ENCODE measurements at regions not wholly inside any gene's neighbourhood (a gene's known extent, or its start where the extent isn't known, plus 50 kb on each side); places are given as distances from the start of the nearest gene placed in this dataset.

DNA sequence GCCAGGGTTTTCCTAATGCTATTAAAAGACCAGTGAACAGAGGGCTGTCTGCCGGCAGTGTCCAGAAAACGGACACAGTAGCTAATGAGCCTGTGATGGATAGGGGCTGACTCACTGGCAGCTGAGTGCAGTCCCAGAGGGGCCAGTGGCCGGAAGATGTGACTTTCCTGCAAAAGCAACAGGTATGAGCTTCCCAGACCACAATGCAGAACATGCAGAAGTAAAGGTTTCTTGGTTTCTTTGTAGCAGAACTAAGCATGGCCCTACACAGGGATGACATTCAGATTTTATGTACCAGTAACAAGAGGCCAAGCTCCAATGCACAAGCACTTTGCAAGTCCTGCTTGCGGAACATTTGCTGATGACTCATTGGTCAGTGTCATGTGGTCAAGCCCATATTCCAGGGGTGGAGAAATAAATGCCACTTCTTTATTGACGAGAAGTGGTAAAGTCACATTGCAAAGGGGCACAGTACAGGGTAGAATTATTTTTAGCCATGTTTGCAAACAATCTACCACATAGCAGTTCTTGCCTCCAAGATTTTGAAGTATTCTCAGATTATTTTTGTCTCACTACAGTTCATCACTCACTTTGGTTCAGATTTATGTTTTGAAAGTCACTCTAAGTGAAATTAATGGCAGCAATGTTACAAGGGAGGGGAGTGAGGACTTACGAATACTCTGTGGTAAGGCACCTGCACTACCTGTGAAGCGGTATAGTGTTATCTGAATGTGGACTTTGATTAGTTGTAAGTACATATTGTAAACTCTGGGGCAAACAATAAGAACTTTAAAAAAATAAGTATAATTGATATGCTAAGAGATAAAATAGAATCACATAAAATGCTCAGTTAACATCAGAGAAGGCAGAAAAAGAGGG is 263.3 kb downstream of the ABHD5 start:
- no peak for DNase-seq

DNA sequence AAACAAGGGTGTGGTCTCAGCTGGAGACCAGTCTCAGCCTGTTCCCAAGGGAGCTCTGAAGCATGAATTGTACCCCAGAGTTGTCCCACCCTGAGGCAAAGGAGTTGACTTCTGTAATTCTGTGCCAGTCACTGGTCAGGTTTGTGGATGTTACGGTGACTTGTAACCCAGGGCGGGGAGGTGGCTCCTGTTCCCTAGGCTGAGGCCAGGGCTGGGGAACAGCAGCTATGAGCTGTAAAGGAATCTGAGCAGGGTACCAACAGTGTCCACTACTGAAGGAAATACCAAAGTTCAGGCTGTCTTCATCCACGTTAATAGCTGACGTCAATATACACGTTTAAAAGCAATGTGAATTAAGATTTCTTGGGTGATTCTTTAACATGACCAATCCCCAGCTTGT is 266.2 kb downstream of the ABHD5 start:
- no peak for DNase-seq

DNA sequence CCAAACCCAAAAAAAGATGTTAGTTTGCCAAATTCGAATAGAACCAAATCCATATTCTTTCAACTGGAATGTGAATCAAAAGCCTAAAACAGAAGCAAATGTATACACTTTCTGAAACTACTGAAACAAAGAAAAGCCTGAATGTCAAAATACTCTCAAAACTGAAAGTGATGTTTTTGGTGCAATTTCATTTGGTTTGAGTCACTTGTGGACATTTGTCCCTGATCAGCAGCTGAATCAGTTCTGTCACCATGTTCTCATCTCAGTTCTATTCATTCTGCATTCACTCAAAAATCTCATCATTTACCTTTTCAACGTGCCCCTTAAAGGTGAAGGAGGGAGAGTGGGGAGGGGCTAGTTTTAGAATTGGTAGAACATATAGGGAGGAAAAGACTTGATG is 266.8 kb downstream of the ABHD5 start:
- DNase-seq = no peak

DNA sequence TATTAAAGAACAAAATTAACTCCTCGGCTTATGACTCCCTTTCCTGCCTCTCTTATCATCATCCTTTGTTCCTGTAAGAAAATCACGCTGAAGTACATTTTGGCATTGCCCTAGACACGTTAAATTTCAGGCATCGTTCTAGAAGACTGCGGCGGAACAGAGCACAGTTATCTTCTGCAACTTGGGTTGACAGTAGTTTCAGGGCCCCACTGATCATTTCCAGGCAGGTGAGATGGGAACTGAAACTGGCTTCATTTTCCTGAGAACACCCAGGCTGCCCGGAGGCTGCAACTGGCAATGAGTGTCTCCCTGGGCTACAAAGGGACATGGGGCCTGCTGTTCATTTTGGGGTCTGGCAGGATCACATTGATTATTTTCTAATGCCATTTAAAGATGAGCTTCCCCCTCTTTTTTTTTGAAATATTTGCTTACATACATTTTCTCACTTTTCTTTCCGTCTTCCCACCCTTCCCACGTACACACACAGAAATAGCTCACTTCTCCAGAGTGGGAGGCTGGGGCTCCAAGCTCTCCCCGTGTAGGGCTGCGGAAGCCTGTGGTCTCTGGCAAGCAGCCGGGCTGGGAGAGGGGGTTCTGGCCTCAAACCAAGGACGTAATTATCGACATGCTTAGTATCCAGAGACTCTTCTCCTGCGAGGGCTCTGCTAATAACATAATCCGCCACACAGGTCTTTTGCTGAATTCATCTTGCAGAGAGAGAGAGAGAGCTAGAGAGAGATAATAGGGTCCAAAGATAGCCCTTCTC is 267.4 kb downstream of the ABHD5 start:
- no peak for DNase-seq

DNA sequence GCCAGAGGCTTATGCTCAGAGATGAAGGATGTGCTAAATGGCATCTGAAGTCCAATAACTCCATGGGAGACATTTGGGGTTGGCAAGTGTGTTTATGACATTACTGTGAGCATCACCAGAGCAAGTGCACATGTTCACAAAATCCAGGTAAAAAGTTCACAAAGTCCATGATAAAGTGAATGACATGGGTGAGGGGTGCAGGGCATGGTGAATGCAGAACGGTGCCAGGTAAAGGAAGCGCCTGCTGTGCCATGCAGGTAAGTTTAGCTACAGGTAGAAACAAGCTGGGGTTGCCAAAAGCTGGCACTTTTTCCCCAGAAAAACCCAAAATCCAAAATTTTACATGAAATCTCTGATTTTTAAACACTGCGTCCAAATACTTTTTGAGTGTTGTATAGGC is 268.2 kb downstream of the ABHD5 start:
- DNase-seq = no peak

DNA sequence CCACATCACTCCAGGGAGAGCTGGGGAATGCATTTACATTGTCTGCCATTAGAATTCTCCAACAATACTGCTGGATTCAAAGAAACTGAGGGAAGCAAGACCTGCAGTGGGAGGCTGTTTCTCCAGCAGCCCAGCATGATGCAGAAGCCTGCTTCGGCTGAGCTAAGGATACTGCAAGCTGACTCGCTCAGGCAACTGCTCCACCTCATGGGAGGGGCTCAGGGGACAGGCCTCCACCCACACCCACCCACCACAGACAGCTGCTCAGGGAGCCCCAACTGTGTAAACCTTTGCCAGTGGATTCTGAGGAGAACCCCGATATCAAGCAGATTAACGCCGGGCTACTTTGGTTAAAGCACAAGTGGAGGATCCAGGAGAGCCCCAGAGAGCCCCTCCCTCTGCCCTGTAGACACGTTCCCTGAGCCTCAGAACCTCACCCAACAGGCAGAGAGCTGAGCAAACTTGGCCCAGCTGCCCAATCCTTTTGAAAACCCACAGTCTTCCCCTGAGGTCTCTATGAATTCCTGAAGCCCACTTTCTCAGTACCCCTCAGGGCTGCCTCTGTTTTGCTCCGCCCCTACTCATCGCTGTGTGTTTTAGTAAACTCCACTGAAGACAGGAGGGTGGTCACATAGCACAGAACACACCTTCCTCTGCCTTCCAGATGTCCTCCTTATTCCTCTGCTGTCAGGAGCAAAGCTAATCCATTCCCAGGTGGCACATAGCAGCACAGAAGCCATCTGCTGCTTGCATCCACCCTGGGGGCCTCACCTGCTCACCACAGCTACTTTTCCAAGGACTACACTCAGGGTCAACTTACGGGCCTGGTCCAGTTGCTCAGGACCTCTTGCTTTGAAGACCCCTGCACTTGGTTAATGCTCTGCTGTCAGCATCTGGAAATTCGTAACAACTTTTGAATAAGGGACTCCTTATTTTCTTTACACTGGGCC is 269.0 kb downstream of the ABHD5 start:
- no peak for DNase-seq

DNA sequence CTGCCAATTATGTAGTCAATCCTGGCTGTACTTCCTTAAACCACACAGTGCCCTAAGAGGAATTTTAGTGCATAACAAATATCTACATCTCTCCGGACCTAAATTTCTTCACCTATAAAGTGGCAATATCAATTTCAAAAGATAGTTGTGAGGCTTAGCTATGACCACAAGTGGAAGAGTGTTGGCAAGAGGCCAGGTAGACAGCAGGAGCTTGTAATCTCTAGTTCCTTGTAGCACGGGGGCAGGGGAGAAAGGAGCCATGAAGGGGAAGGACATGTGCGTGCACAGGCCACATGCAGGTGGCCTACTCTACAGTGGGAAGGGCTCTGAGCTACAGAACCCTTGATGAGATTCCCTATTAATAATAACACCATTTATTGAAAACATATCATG is 269.7 kb downstream of the ABHD5 start:
- no peak for DNase-seq

DNA sequence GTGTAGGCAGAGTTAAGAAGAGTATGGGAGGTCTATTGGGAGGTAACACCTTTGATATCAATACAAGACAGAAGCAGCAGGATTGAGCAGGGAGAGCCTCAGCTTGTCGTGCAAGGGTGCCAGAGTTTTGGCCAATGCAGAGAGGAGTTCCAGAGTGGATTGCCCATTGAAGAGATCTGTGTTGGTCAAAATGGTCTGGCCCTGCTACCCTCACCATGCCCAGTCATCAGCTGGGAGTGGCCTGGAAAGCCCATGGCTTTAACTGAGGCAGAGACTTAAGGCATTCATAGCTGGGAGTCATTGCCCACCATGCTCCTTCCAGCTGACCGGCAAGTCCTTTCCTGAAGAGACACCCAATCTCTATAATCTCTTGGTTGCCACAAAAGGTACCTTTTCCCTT is 271.3 kb downstream of the ABHD5 start:
- no peak for DNase-seq

DNA sequence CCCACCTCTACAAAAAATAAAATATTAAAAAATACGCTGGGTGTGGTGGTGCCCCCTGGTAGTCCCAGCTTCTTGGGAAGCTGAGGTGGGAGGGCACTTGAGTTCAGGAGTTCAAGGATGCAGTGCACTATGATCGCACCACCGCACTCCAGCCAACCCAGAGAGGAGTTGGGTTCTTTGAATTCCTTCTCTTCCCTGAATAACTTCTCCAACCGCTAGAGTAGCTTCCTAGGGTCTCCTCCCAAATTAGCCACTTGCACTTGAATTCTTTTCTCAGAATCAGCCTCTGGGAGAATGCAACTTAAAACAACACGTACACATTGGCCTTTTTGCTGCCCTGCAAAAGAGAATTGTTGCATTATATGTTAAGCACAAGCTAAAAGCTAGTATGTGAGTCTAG is 272.5 kb downstream of the ABHD5 start:
- no peak for DNase-seq

DNA sequence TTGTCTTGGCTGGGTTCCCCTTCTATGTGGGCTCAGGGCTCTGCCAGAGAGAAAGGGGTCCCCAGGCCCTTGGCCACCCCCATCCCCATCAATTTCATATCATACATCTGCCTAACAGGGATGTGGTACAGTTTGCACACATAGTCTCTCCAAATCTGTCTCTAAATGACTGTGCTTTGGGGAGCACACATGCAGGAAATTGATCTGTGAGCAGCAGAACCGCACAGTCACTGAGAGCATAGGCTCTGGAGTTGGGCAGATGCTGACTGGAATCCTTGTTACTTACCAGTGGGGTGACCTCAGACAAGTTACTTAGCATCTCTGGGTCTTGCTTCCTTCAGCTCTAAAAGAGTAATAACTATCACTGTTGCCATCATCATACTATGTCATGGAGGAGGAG is 273.9 kb downstream of the ABHD5 start:
- no peak for DNase-seq

DNA sequence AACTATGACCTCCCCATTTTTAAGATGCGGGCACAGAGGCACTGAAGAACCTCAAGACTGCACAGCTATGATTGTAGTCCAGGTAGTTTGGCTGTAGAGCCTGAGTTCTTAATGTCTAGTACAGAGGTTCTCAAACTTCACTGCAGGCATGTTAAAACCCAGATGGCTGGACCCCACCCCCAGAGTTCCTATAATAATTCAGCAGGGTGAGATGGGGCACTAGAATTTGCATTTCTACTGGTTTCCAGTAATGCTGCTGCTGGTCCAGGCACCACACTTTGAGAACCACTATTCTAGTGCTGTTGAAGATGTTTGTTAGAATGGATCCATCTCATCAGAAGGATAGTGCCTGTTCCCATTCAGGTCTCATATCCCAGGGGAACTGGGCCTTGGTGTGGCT is 274.9 kb downstream of the ABHD5 start:
- no peak for DNase-seq

DNA sequence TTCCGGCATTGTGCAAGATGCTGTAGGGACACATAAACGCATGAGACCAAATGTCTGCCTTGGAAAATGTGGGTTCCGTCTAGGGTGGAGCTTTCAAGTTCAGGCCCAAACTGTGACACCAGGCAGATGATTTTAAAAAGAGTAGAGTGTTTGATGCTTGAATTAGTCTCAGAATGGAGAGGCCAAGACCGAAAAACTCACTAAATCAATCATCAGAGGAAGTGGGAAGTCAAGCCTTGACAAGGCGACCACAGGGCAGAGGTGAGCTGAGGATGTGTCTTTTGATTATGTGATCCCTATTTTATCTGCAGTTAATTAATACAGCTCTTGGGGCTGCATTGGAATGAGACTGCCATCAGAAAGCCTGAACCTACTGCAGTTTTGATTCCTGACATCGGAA is 275.4 kb downstream of the ABHD5 start:
- DNase-seq = no peak

DNA sequence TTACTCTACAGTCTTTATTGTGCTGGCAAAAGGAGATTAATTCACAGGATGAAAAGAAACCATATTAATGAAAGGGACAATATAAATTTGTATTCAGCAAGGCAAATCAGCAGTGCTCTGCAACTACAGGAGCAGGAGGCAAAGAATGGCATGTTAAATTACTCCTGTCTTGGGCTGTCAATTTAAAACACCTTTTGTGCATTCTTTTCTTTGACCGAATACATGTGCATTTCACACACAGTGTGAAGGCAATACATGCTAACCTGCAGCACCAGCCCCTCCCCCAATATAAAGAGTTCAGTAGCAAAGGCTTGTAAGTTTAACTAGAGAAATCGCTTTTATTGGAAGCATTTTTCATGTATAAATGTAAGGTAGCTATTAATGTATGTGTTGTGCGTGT is 275.2 kb upstream of the TOPAZ1 start:
- no peak for DNase-seq

DNA sequence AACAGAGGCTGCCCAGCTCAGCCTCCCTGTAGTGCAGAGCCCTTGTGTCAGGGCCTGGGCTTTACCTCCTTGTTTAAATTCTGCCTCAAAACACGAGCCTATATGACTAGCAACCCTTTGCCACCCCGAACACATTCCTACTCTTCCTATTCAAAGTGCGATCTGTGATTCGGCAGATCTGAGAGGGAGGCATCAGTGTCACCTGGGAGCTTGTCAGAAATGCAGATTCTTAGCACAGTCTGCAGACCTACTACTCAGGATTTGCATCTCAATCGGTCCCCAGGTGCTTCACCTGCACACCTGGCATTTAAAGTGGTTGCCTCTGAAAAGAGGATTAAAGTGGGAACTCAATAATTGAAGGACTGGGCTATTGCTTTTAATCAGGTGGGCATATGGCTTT is 273.2 kb upstream of the TOPAZ1 start:
- no peak for DNase-seq

DNA sequence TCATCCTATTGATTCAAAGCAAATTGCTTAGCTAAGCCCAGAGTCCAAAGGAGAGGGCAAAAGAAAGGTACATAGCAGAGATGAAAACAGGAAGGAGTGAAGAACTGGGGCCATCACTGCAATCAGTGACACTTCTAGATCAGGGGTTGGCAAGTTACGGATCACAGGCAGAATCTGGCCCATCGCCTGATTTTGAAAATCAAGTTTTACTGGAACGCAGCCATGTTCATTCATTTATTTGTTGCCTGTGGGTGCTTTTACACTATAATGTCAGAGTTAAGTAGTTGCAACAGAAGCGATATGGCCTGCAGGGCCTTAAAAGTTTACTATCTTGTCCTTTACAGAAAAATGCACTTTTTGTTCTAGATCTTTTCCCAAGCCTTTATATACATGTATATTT is 271.7 kb upstream of the TOPAZ1 start:
- no peak for DNase-seq

DNA sequence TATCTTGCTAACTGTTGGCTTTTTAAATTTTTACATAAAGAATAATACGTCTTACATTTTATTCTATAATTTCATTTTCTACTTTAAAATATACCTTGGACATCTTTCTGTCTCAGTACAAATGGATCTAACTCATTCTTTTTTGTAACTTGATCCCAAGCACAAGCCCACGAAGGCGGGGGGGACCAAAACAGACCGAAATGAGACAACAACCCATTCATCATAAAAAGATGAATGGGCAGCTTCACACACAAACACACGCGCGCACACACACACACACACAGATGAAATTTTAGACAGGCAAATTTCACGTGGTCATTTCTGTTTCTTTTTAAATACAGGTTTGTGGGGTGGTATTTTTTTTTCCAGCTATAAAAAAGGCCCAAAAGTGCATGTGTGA is 271.3 kb upstream of the TOPAZ1 start:
- DNase-seq = no peak

DNA sequence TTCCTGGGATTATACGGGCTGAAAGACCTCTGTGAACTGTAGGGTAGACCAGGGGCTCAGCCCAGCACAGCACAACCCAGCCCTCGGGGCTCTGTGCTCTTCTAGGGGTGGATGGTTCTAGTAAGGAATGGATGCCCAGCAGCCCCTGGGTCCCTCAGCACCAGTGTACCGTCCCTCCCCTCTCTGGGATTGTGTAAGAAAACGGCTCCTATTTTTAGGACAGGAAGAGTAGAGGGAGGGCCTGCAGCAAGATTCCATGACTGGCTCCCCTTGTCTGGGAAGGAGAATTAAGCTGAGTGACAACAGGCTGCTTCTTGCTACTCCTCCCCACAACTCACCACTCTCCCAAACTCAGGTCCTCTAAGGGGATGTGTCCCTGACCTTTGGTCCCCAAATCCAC is 270.8 kb upstream of the TOPAZ1 start:
- DNase-seq = no peak

DNA sequence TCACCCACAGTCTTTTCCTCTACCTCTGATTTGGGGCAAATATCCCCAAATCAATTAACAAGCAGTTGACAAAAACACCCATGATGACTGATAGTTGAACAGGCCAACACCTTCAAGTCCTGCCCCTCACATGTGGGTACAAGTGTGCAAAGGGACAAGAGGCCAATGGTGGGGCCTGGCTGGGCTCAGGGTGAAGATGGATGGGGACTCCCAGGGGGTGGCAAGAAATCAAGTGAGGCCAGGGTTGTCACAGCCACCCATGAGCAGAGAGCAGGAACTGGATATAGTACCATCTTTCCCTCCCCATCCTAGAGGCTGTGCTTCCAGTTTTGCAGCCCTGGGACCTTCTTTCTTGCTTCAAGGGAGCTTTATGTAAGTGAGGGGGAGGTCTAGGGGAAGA is 270.2 kb upstream of the TOPAZ1 start:
- no peak for DNase-seq

DNA sequence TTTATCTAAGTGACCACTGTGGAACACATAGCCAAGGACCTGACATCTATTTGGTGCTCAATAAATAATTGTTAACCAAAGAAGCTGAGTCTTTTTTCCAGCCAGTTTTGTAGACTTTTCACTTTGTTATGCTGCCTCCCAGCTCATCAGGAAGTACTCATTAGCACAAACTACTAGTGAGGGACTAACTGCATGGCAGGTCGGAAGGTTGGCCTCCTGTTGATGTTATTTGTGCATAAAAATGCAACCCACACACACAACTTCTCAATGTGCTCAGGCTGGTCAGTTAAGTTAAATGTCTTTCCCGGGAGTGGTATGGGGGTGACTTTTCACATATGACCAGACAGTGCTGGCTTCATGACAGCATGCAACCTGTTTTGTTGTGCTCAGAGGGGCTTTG is 263.0 kb upstream of the TOPAZ1 start:
- DNase-seq = no peak

DNA sequence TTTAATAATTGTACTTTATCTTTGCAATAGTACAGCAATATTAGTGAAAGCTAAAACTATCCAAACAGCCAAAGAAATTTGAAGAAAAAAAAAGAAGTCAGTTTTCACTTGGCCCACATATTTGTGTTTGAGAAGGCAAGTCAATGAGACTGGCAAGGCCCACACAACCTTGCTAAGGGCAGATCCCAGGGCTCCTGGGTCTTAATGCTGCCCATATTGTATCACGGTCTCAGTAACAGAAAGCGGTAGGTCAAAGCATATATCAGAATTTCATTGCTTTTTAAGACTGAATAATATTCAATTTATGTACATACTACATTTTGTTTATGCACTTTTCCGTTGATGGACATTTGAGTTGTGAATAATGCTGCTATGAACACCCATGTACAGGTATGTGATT is 262.0 kb upstream of the TOPAZ1 start:
- no peak for DNase-seq

DNA sequence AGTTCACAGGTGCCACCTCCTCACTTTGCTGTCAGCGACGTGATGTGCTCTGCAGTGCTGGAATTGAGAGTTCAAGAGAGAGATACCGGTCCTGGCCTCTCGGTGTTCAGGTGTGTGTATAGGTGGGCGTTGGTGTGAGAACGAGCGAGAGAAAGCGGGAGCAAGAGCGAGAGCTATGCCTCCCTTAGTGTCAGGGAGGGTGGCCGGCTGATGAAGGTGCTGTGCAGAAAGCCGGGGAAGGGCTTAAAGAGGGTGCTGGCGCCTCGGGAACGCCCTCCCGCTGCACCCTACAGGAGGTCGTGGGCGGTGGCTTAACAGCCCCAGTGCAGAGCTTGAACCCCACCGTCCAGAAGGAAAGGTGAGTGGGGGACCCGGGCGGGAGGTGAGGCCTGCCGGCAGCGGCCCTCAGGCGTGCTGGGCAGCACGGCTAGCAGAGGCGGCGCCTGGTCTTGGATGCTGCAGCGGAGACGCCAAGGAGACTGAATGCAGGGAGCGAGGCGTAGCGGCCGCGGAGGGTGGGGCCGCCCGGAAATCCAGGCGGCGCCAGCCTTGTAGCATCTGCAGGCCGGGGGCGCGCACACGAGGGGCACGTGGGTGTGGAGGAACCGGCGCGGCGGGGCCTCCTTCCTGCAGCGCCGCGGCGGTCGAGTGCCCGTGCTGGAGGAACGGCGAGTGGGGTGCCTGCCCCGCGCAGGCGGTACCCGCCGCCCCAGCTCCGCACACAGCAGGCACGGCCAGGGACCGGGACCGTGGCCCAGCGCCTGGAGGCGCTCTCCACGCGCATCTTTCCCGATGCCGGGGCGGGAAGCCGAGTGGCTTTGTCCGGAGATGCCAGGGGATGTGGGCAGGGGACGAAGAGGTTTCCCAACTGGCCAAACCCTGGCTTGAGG is 246.8 kb upstream of the TOPAZ1 start:
- DNase-seq = peak; percentile 60

Measured in right forelimb (tissue), 1 donor.